Vagina (tissue), 2 donors: ENCODE measurements at regions not wholly inside any gene's neighbourhood (a gene's known extent, or its start where the extent isn't known, plus 50 kb on each side); places are given as distances from the start of the nearest gene placed in this dataset.

Experiments used
- DNase-seq, 2 donors: peaks; one replicate each; pipeline ENCODE4 v3.0.0-alpha.2; 2017; ENCODE audit errors: extremely low spot score in 2 of 2
- H3K27ac ChIP-seq: fragments of 200-600 bp; sonication (generic); one replicate; pipeline ENCODE4 v1.5.1; 2019
- H3K27me3 ChIP-seq: fragments of 200-600 bp; sonication (generic); one replicate; pipeline ENCODE4 v1.5.1; 2019
- H3K36me3 ChIP-seq, 2 donors: fragments of 200-600 bp; sonication (generic); one replicate each; pipeline ENCODE4 v1.5.1; 2017 to 2019
- H3K4me1 ChIP-seq: fragments of 200-600 bp; sonication (generic); one replicate; pipeline ENCODE4 v1.5.1; 2019
- H3K4me3 ChIP-seq, 2 donors: fragments of 200-600 bp; sonication (generic); 1 replicate in 1 of 2; 2 replicates in 1 of 2; pipeline ENCODE4 v1.5.1; 2016 to 2019
- H3K9me3 ChIP-seq: fragments of 200-600 bp; sonication (generic); one replicate; pipeline ENCODE4 v1.5.1; 2019
- CTCF ChIP-seq, 3 experiments: fragments of 450-650 bp in 2 of 3; fragments of 200-600 bp in 1 of 3; sonication (generic) in 1 of 3; IDR thresholded peaks; one replicate each; pipeline ENCODE4 v1.5.1; 2017 to 2019; ENCODE audit warnings: antibody characterized with exemption in 3 of 3, mild to moderate bottlenecking in 2 of 3, moderate library complexity in 2 of 3
- POLR2A ChIP-seq, 2 donors: fragments of 450-650 bp; IDR thresholded peaks; one replicate each; pipeline ENCODE4 v1.6.1; 2017; ENCODE audit warnings: antibody characterized with exemption in 2 of 2, mild to moderate bottlenecking in 2 of 2, moderate library complexity in 2 of 2
- POLR2AphosphoS5 ChIP-seq, 2 donors: sonication (generic); formaldehyde crosslinking; IDR thresholded peaks; one replicate each; pipeline ENCODE4 v1.9.0; 2017; ENCODE audit warnings: antibody characterized with exemption in 2 of 2, mild to moderate bottlenecking in 2 of 2, low read depth in 1 of 2; ENCODE audit not compliant: insufficient read depth in 1 of 2
- intact Hi-C: fragments of 100-400 bp; cut with DNase I; formaldehyde crosslinking; loops from one replicate; pipeline ENCODE4 v1.15.1; 2023

DNA sequence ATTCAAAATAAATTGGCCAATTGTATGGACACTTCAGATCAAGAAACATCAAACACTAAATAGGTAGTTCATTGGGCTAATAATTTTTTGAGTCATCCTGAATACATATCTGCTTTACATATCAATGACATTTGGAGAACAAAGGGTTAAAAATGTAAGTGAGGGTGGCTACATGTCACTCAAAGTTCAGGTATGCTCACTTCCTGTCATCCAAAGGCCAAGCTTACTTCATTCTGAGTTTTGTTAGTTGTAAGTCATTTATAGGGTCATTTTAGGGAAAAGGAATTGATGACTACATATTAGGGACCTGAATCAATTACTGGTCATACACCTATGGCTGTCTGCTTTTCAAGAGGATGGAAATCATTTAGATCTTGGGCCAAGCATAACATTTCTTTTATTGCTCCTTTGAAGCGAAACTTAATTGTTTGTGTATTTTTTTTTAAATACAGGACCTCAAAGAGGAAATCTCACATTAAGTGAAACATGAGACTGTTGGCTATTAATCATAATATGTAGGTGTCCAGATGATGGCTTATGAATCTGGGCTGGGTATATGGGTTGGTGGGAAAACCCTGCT lies 119.2 kb upstream of the LEF1 start:
- no peak overlapping the region for H3K4me3 ChIP-seq
- DNase-seq: no peak
- intact Hi-C loops: no loop called here
- no peaks in the 10 kb centered on the region for H3K4me1 ChIP-seq
- no peaks in the 10 kb centered on the region for H3K36me3 ChIP-seq
- TF ChIP-seq POLR2AphosphoS5 (IDR thresholded peaks at IDR 0.05; ENCODE audit: insufficient read depth in 1 of 2, low read depth in 1 of 2): no peak
- TF ChIP-seq POLR2A (IDR thresholded peaks at IDR 0.05): no peak
- H3K9me3 ChIP-seq: no peaks in the 10 kb centered on the region
- H3K27ac ChIP-seq: no peak overlapping the region
- no peaks in the 10 kb centered on the region for H3K27me3 ChIP-seq

GRCh38 chr4:108280072-108280471 lies 111.3 kb upstream of the LEF1 start:
- no peaks in the 10 kb centered on the region for H3K27me3 ChIP-seq
- no peak for DNase-seq
- intact Hi-C loops: no loop called here
- no peak for TF ChIP-seq CTCF (IDR thresholded peaks at IDR 0.05)
- no peak for TF ChIP-seq POLR2AphosphoS5 (IDR thresholded peaks at IDR 0.05; ENCODE audit: insufficient read depth in 1 of 2, low read depth in 1 of 2)
- no peak for TF ChIP-seq POLR2A (IDR thresholded peaks at IDR 0.05)
- no peak overlapping the region for H3K4me3 ChIP-seq
- H3K27ac ChIP-seq: no peak overlapping the region
- no peaks in the 10 kb centered on the region for H3K9me3 ChIP-seq
- H3K36me3 ChIP-seq: no peaks in the 10 kb centered on the region
- H3K4me1 ChIP-seq: no peaks in the 10 kb centered on the region

GRCh38 chr4:108276690-108277089 lies 108.0 kb upstream of the LEF1 start:
- Histone ChIP-seq H3K27me3 (no peaks in the 10 kb centered on the region), H3K27ac (no peak overlapping the region), H3K36me3 (no peaks in the 10 kb centered on the region), H3K4me1 (no peaks in the 10 kb centered on the region), H3K4me3 (no peak overlapping the region), H3K9me3 (no peaks in the 10 kb centered on the region)
- no peak for DNase-seq
- intact Hi-C loops: no loop called here
- TF ChIP-seq POLR2AphosphoS5 (IDR thresholded peaks at IDR 0.05; ENCODE audit: insufficient read depth in 1 of 2, low read depth in 1 of 2) (no peak), CTCF (IDR thresholded peaks at IDR 0.05) (no peak), POLR2A (IDR thresholded peaks at IDR 0.05) (no peak)

DNA sequence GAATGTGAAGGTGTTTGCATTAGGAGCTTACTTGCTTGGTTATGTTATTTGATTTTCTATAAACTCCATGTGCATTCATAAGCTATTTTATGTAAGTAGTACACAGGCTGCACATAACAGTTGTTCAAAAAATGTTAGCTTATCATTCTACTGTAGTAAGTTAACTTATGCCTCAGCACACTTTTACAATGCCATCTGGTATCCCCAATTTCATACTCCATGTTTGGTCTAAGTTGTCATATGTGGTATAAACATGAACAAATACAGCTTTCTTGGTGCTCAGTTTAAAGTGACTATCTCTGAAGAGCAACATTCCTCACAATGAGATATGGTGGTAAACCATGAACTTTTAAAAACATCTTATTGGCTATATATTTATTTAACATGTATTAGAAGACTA lies 104.3 kb upstream of the LEF1 start:
- intact Hi-C loops: no loop called here
- H3K27ac ChIP-seq: no peak overlapping the region
- H3K4me3 ChIP-seq: no peak overlapping the region
- no peaks in the 10 kb centered on the region for H3K4me1 ChIP-seq
- no peaks in the 10 kb centered on the region for H3K27me3 ChIP-seq
- no peaks in the 10 kb centered on the region for H3K9me3 ChIP-seq
- no peak for TF ChIP-seq POLR2A (IDR thresholded peaks at IDR 0.05)
- no peak for TF ChIP-seq CTCF (IDR thresholded peaks at IDR 0.05)
- no peak for TF ChIP-seq POLR2AphosphoS5 (IDR thresholded peaks at IDR 0.05; ENCODE audit: insufficient read depth in 1 of 2, low read depth in 1 of 2)
- no peak for DNase-seq
- H3K36me3 ChIP-seq: no peaks in the 10 kb centered on the region

DNA sequence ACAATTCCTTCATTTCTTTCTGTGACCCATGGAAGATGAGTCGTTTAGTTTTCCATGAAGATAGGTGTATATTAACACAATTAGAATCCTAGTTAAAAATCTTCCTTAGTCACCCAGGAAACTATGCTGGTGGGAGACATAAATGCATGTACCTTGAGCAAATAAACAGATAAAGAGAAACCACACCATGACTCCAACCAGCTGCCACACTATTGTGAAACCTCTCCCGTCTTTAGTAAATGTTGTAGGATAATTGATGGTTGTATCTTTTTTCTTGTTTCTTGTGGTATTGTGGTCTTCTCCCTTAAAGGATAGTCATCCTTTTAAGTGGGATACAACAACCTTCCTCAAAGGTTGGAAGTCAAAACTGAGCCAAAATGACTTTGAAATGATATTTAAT lies 103.8 kb upstream of the LEF1 start:
- TF ChIP-seq POLR2AphosphoS5 (IDR thresholded peaks at IDR 0.05; ENCODE audit: insufficient read depth in 1 of 2, low read depth in 1 of 2): no peak
- TF ChIP-seq CTCF (IDR thresholded peaks at IDR 0.05): no peak
- TF ChIP-seq POLR2A (IDR thresholded peaks at IDR 0.05): no peak
- Histone ChIP-seq H3K27ac (no peak overlapping the region), H3K27me3 (no peaks in the 10 kb centered on the region), H3K4me3 (no peak overlapping the region), H3K9me3 (no peaks in the 10 kb centered on the region), H3K4me1 (no peaks in the 10 kb centered on the region), H3K36me3 (no peaks in the 10 kb centered on the region)
- intact Hi-C loops: no loop called here
- DNase-seq: no peak
